Osteoblast (primary cell): ENCODE measurements at regions not wholly inside any gene's neighbourhood (a gene's known extent, or its start where the extent isn't known, plus 50 kb on each side); places are given as distances from the start of the nearest gene placed in this dataset.
"Not testable (repeated sequence)": the region's sequence is repeated elsewhere in the genome, so short reads cannot be mapped to it uniquely, and the experiment has no call there.

ENCODE experiments used
- DNase-seq: peaks from one replicate; pipeline ENCODE4 v3.0.0; 2011; ENCODE audit warnings: low spot score, mixed read lengths; ENCODE audit not compliant: insufficient read length; ENCODE audit errors: missing footprints
- H2AFZ ChIP-seq: 2 replicates; pipeline ENCODE4 v1.6.0; 2011; ENCODE audit warnings: mild to moderate bottlenecking, low read length
- H3K27ac ChIP-seq: 2 replicates; pipeline ENCODE4 v1.5.1; 2011; ENCODE audit warnings: mild to moderate bottlenecking, low read depth, low read length, moderate library complexity
- H3K27me3 ChIP-seq: 2 replicates; pipeline ENCODE4 v1.6.0; 2012; ENCODE audit warnings: mild to moderate bottlenecking, control low read depth, inconsistent platforms, low read length, moderate library complexity; ENCODE audit not compliant: insufficient read depth
- H3K36me3 ChIP-seq: 2 replicates; pipeline ENCODE4 v1.5.1; 2011; ENCODE audit warnings: mild to moderate bottlenecking, low read length, control low read depth, moderate library complexity; ENCODE audit not compliant: insufficient read depth
- H3K4me1 ChIP-seq: 2 replicates; pipeline ENCODE4 v1.5.1; 2011; ENCODE audit warnings: mild to moderate bottlenecking, low read length, control low read depth, moderate library complexity; ENCODE audit not compliant: insufficient read depth
- H3K4me2 ChIP-seq: 2 replicates; pipeline ENCODE4 v1.6.0; 2011; ENCODE audit warnings: mild to moderate bottlenecking, low read length; ENCODE audit not compliant: insufficient read depth
- H3K4me3 ChIP-seq: fragments of 200-600 bp; sonication (generic); 3 replicates; pipeline ENCODE4 v1.5.1; 2012; ENCODE audit warnings: mild to moderate bottlenecking, low read length, inconsistent platforms; ENCODE audit not compliant: insufficient read depth
- H3K79me2 ChIP-seq: 2 replicates; pipeline ENCODE4 v1.6.0; 2012; ENCODE audit warnings: mild to moderate bottlenecking, low read length, control low read depth, inconsistent platforms; ENCODE audit not compliant: insufficient read depth
- H3K9me3 ChIP-seq: 2 replicates; pipeline ENCODE4 v1.5.1; 2011; ENCODE audit warnings: low read depth, low read length, control low read depth
- H4K20me1 ChIP-seq: 2 replicates; pipeline ENCODE4 v1.6.0; 2012; ENCODE audit warnings: mild to moderate bottlenecking, low read length, control low read depth; ENCODE audit not compliant: insufficient read depth
- TF ChIP-seq, protein P1 (sequence below): IDR thresholded peaks from 2 replicates; pipeline ENCODE4 v1.5.1; 2011; ENCODE audit warnings: mild to moderate bottlenecking, low read depth, low read length, moderate library complexity; ENCODE audit errors: extremely low read depth

DNA sequence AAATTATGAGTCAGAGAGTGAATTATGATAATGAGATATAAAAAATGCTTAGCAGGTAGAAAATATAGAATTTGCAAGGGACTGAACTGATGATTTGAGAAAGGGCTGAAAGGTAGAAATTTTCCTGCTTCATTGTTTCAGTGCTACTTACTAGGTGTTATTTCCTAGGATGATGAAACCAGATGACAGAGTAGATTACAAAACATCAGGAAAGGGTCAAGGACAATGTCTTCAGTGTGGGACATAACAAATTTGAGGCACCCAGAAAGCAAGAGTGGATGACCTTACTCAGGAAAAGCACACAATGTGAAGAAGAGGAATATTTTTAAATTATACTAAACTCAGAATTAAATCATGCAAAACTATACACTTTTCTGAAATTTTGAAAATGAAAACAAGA lies 102.1 kb downstream of the SHCBP1 start:
- H3K4me3 ChIP-seq = no peak overlapping the region
- H3K4me2 ChIP-seq = no peak overlapping the region
- TF ChIP-seq, protein P1, sequence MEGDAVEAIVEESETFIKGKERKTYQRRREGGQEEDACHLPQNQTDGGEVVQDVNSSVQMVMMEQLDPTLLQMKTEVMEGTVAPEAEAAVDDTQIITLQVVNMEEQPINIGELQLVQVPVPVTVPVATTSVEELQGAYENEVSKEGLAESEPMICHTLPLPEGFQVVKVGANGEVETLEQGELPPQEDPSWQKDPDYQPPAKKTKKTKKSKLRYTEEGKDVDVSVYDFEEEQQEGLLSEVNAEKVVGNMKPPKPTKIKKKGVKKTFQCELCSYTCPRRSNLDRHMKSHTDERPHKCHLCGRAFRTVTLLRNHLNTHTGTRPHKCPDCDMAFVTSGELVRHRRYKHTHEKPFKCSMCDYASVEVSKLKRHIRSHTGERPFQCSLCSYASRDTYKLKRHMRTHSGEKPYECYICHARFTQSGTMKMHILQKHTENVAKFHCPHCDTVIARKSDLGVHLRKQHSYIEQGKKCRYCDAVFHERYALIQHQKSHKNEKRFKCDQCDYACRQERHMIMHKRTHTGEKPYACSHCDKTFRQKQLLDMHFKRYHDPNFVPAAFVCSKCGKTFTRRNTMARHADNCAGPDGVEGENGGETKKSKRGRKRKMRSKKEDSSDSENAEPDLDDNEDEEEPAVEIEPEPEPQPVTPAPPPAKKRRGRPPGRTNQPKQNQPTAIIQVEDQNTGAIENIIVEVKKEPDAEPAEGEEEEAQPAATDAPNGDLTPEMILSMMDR = no peak
- H3K27me3 ChIP-seq = no peaks in the 10 kb centered on the region
- no peaks in the 10 kb centered on the region for H4K20me1 ChIP-seq
- H3K9me3 ChIP-seq = no peaks in the 10 kb centered on the region
- H3K27ac ChIP-seq = no peak overlapping the region
- no peak overlapping the region for H2AFZ ChIP-seq
- H3K36me3 ChIP-seq = no peaks in the 10 kb centered on the region
- H3K4me1 ChIP-seq = no peaks in the 10 kb centered on the region
- H3K79me2 ChIP-seq = no peaks in the 10 kb centered on the region
- DNase-seq = no peak

DNA sequence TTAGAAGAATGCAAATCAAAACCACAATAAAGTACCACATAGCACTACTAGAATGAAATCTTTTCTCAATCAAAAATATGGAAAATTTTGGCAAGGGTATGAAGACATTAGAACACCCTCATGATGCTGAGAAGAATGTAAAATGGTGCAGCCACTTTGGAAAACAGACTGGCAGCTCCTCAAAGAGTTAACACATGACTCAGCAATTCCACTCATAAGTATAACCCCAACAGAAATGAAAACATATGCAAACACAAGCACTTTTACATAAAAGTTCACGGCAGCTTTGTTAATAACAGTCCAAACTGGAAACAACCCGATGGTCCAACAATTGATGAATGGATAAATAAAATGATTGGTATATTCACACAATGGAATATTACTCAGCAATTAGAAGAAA lies 124.5 kb downstream of the SHCBP1 start:
- Histone ChIP-seq H4K20me1 (no peaks in the 10 kb centered on the region), H3K4me3 (no peak overlapping the region)

DNA sequence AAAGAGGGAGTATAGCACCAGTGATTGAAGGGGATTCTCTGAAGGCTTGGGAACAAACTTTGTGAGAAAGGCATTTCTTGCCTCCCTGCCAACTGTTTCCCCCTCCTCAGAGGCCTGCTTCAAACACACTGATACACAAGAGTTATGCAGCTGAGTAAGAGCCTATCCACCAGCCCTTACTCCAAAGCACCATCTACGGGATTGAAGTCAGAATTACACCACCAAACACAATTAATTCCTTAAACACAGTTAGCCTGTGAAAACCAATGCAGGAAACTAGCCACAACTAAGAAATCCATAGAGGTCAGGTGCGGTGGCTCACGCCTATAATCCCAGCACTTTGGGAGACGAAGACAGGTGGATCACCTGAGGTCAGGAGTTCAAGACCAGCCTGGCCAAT lies 138.3 kb downstream of the SHCBP1 start:
- H2AFZ ChIP-seq = no peak overlapping the region
- no peaks in the 10 kb centered on the region for H3K4me1 ChIP-seq
- no peaks in the 10 kb centered on the region for H3K9me3 ChIP-seq
- TF ChIP-seq, protein P1 = no peak
- H3K27ac ChIP-seq = no peak overlapping the region
- H3K4me3 ChIP-seq = no peak overlapping the region
- H3K4me2 ChIP-seq = no peak overlapping the region
- no peaks in the 10 kb centered on the region for H3K79me2 ChIP-seq
- no peaks in the 10 kb centered on the region for H4K20me1 ChIP-seq
- no peaks in the 10 kb centered on the region for H3K27me3 ChIP-seq
- no peaks in the 10 kb centered on the region for H3K36me3 ChIP-seq
- DNase-seq = no peak

More for the DNA sequence above, 124.5 kb downstream of the SHCBP1 start:
- Histone ChIP-seq H3K79me2 (no peaks in the 10 kb centered on the region), H3K4me1 (no peaks in the 10 kb centered on the region), H3K27me3 (no peaks in the 10 kb centered on the region), H2AFZ (no peak overlapping the region), H3K36me3 (no peaks in the 10 kb centered on the region), H3K4me2 (no peak overlapping the region), H3K9me3 (no peaks in the 10 kb centered on the region), H3K27ac (no peak overlapping the region)
- DNase-seq = no peak
- TF ChIP-seq, protein P1 = no peak

DNA sequence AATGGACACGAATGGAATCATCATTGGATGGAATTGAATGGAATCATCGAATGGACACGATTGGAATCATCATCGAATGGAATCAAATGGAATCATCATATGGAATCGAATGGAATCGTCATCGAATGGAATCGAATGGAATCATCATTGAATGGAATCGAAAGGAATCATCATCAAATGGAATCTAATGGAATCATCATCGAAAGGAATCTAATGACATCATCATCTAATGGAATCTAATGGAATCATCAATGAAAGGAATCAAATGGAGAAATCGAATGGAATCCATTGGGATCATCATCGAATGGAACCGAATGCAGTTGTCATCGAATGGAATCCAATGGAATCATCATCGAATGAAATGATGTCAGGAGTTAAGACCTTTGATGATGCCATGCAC lies 154.9 kb downstream of the SHCBP1 start:
- H3K36me3 ChIP-seq = no peaks in the 10 kb centered on the region
- H3K4me1 ChIP-seq = no peaks in the 10 kb centered on the region
- H3K9me3 ChIP-seq = peaks cover 9% of the 10 kb centered on the region
- no peak overlapping the region for H3K4me2 ChIP-seq
- no peaks in the 10 kb centered on the region for H3K27me3 ChIP-seq
- no peak overlapping the region for H3K27ac ChIP-seq
- H2AFZ ChIP-seq = no peak overlapping the region
- TF ChIP-seq, protein P1 = no peak
- no peaks in the 10 kb centered on the region for H3K79me2 ChIP-seq
- H3K4me3 ChIP-seq = no peak overlapping the region
- H4K20me1 ChIP-seq = no peaks in the 10 kb centered on the region
- no peak for DNase-seq

DNA sequence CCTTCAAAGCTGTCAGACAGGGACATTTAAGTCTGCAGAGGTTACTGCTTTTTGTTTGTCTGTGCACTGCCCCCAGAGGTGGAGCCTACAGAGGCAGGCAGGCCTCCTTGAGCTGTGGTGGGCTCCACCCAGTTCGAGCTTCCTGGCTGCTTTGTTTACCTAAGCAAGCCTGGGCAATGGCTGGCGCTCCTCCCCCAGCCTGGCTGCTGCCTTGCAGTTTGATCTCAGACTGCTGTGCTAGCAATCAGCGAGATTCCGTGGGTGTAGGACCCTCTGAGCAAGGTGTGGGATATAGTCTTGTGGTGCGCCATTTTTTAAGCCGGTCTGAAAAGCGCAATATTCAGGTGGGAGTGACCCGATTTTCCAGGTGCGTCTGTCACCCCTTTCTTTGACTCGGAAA lies 166.4 kb downstream of the SHCBP1 start:
- DNase-seq = not testable (repeated sequence)

More for the DNA sequence above, 166.4 kb downstream of the SHCBP1 start:
- not testable (repeated sequence) for H4K20me1 ChIP-seq, H3K4me2 ChIP-seq, H3K9me3 ChIP-seq, H3K27ac ChIP-seq, H2AFZ ChIP-seq, H3K27me3 ChIP-seq, H3K36me3 ChIP-seq, H3K79me2 ChIP-seq, H3K4me1 ChIP-seq, H3K4me3 ChIP-seq
